H9 (cell line): ENCODE measurements at regions not wholly inside any gene's neighbourhood (a gene's known extent, or its start where the extent isn't known, plus 50 kb on each side); places are given as distances from the start of the nearest gene placed in this dataset.

Experiments used
- DNase-seq: peaks from one replicate; pipeline ENCODE4 v3.0.0-alpha.2; 2017
- H2AFZ ChIP-seq: one replicate; pipeline ENCODE4 v1.6.1; 2013; ENCODE audit warnings: mild to moderate bottlenecking, low read length, control low read depth, moderate library complexity
- H2AK5ac ChIP-seq: 2 replicates; pipeline ENCODE4 v1.6.1; 2013; ENCODE audit warnings: low read length, control low read depth, mixed read lengths; ENCODE audit not compliant: insufficient read length
- H2BK120ac ChIP-seq: one replicate; pipeline ENCODE4 v1.6.1; 2013; ENCODE audit warnings: low read depth, mild to moderate bottlenecking, low read length, control low read depth, inconsistent platforms; ENCODE audit not compliant: poor library complexity, severe bottlenecking
- H2BK12ac ChIP-seq: 2 replicates; pipeline ENCODE4 v1.6.1; 2013; ENCODE audit warnings: low read length, control low read depth, mixed read lengths, low read depth; ENCODE audit not compliant: insufficient read length
- H2BK15ac ChIP-seq: 2 replicates; pipeline ENCODE4 v1.6.1; 2013; ENCODE audit warnings: low read depth, low read length, control low read depth
- H2BK20ac ChIP-seq: one replicate; pipeline ENCODE4 v1.6.1; 2013; ENCODE audit warnings: low read depth, mild to moderate bottlenecking, low read length, control low read depth, inconsistent platforms; ENCODE audit not compliant: poor library complexity, severe bottlenecking
- H2BK5ac ChIP-seq: 2 replicates; pipeline ENCODE4 v1.6.1; 2013; ENCODE audit warnings: low read length, control low read depth, mixed read lengths; ENCODE audit not compliant: insufficient read length
- H3K14ac ChIP-seq: 2 replicates; pipeline ENCODE4 v1.6.1; 2013; ENCODE audit warnings: low read length, control low read depth; ENCODE audit not compliant: insufficient read depth
- H3K18ac ChIP-seq: 2 replicates; pipeline ENCODE4 v1.6.1; 2013; ENCODE audit warnings: low read depth, mild to moderate bottlenecking, mixed read lengths, low read length, control low read depth; ENCODE audit not compliant: insufficient read length
- H3K23ac ChIP-seq: 2 replicates; pipeline ENCODE4 v1.6.1; 2013; ENCODE audit warnings: low read length, control low read depth, mixed read lengths, low read depth; ENCODE audit not compliant: insufficient read length
- H3K23me2 ChIP-seq: 2 replicates; pipeline ENCODE4 v1.6.1; 2013; ENCODE audit warnings: low read depth, mild to moderate bottlenecking, mixed read lengths, low read length, control low read depth; ENCODE audit not compliant: insufficient read length, poor library complexity, severe bottlenecking
- H3K27ac ChIP-seq: 2 replicates; pipeline ENCODE4 v1.5.1; 2013; ENCODE audit warnings: low read length, control low read depth, mixed read lengths, low read depth; ENCODE audit not compliant: insufficient read length
- H3K27me3 ChIP-seq: 2 replicates; pipeline ENCODE4 v1.6.1; 2013; ENCODE audit warnings: low read length, control low read depth, inconsistent platforms; ENCODE audit not compliant: insufficient read depth
- H3K4ac ChIP-seq: 2 replicates; pipeline ENCODE4 v1.6.1; 2013; ENCODE audit warnings: low read depth, mild to moderate bottlenecking, control low read depth, inconsistent platforms, low read length, moderate library complexity
- H3K4me1 ChIP-seq: 2 replicates; pipeline ENCODE4 v1.6.1; 2013; ENCODE audit warnings: low read length, control low read depth, inconsistent platforms; ENCODE audit not compliant: insufficient read depth
- H3K4me2 ChIP-seq: 2 replicates; pipeline ENCODE4 v1.6.1; 2013; ENCODE audit warnings: low read length, control low read depth, mixed read lengths; ENCODE audit not compliant: insufficient read length, insufficient read depth
- H3K56ac ChIP-seq: 2 replicates; pipeline ENCODE4 v1.6.1; 2013; ENCODE audit warnings: low read depth, mild to moderate bottlenecking, mixed read lengths, low read length, control low read depth; ENCODE audit not compliant: insufficient read length
- H3K79me1 ChIP-seq: 2 replicates; pipeline ENCODE4 v1.6.1; 2013; ENCODE audit warnings: low read depth, mild to moderate bottlenecking, moderate library complexity, low read length, control low read depth, inconsistent platforms; ENCODE audit not compliant: insufficient read depth, poor library complexity, severe bottlenecking
- H3K79me2 ChIP-seq: 2 replicates; pipeline ENCODE4 v1.6.1; 2013; ENCODE audit warnings: low read length, control low read depth, inconsistent platforms; ENCODE audit not compliant: insufficient read depth
- H3K9ac ChIP-seq: 2 replicates; pipeline ENCODE4 v1.6.1; 2013; ENCODE audit warnings: low read length, control low read depth, mixed read lengths; ENCODE audit not compliant: insufficient read length; ENCODE audit errors: extremely low read depth
- H3K9me3 ChIP-seq: one replicate; pipeline ENCODE4 v1.6.1; 2013; ENCODE audit warnings: low read depth, low read length, inconsistent platforms; ENCODE audit not compliant: control insufficient read depth
- H3T11ph ChIP-seq: one replicate; pipeline ENCODE4 v1.6.1; 2013; ENCODE audit warnings: mild to moderate bottlenecking, low read length, control low read depth, inconsistent platforms
- H4K20me1 ChIP-seq: one replicate; pipeline ENCODE4 v1.6.1; 2013; ENCODE audit not compliant: control insufficient read depth, insufficient read length, insufficient read depth
- H4K5ac ChIP-seq: 2 replicates; pipeline ENCODE4 v1.6.1; 2013; ENCODE audit warnings: low read depth, mild to moderate bottlenecking, mixed read lengths, low read length, control low read depth; ENCODE audit not compliant: insufficient read length
- H4K8ac ChIP-seq: replicated peaks from 2 replicates; pipeline ENCODE4 v1.6.1; 2013; ENCODE audit warnings: low read length, control low read depth, mixed read lengths, low read depth; ENCODE audit not compliant: insufficient read length
- H4K91ac ChIP-seq: 2 replicates; pipeline ENCODE4 v1.6.1; 2013; ENCODE audit warnings: low read depth, mild to moderate bottlenecking, moderate library complexity, mixed read lengths, low read length, control low read depth; ENCODE audit not compliant: insufficient read length
- H3K27ac Mint-ChIP-seq, 3 experiments: 2 replicates in 2 of 3; 3 replicates in 1 of 3; pipeline ENCODE4 v1.8.0; 2020 to 2021; ENCODE audit warnings: mixed read lengths in 3 of 3, mild to moderate bottlenecking in 1 of 3, moderate library complexity in 1 of 3
- H3K27me3 Mint-ChIP-seq: 2 replicates; pipeline ENCODE4 v1.8.0; 2021; ENCODE audit warnings: low read depth, mild to moderate bottlenecking, moderate library complexity, mixed read lengths
- H3K36me3 Mint-ChIP-seq, 3 experiments: 2 replicates in 2 of 3; 3 replicates in 1 of 3; pipeline ENCODE4 v1.8.0; 2020 to 2021; ENCODE audit warnings: low read depth in 3 of 3, mixed read lengths in 3 of 3; ENCODE audit not compliant: insufficient read depth in 1 of 3
- H3K4me1 Mint-ChIP-seq, 2 experiments: 2 replicates each; pipeline ENCODE4 v1.8.0; 2020; ENCODE audit warnings: mixed read lengths in 2 of 2
- H3K4me3 Mint-ChIP-seq, 2 experiments: 2 replicates in 1 of 2; 3 replicates in 1 of 2; pipeline ENCODE4 v1.8.0; 2020 to 2021; ENCODE audit warnings: mild to moderate bottlenecking in 2 of 2, mixed read lengths in 2 of 2, moderate library complexity in 1 of 2
- H3K9me3 Mint-ChIP-seq, 2 experiments: 2 replicates in 1 of 2; 3 replicates in 1 of 2; pipeline ENCODE4 v1.8.0; 2020; ENCODE audit warnings: mild to moderate bottlenecking in 2 of 2, mixed read lengths in 2 of 2, moderate library complexity in 1 of 2
- CTCF ChIP-seq: fragments of 200-600 bp; sonication (generic); conservative IDR thresholded peaks from 3 replicates; pipeline ENCODE4 v1.8.0; 2021; ENCODE audit warnings: antibody characterized with exemption, mild to moderate bottlenecking
- WGBS: extraction: QIAGEN DNeasy Blood & Tissue Kit; methylation state at CpG from one replicate; pipeline ENCODE4 v1.1.7; 2013; ENCODE audit warnings: missing lambda C conversion rate, low lambda C conversion rate, mixed read lengths; ENCODE audit not compliant: insufficient read length; ENCODE audit errors: extremely low coverage; 5-methylcytosine and 5-hydroxymethylcytosine counted together

- no peak overlapping the region for H3K4me3 Mint-ChIP-seq
- H3K27me3 Mint-ChIP-seq: peaks cover 92% of the 10 kb centered on the region
- no peak overlapping the region for H3K4ac ChIP-seq
- H4K20me1 ChIP-seq: no peaks in the 10 kb centered on the region
- H3K23me2 ChIP-seq: no peaks in the 10 kb centered on the region
- peaks cover 3 to 10% of the 10 kb centered on the region in 2 experiments; a peak in 3 of 4 replicates for H3K4me1 Mint-ChIP-seq
- WGBS: no CpG with 5 or more reads among the region's 19 CpGs
- no peak overlapping the region for H3K4me2 ChIP-seq
- no peak overlapping the region for H2BK20ac ChIP-seq
- H2BK12ac ChIP-seq: no peak overlapping the region
- H3T11ph ChIP-seq: no peak overlapping the region
- H3K4me1 ChIP-seq: no peaks in the 10 kb centered on the region
- no peak overlapping the region for H2BK5ac ChIP-seq
- no peak overlapping the region for H2BK120ac ChIP-seq
- H2BK15ac ChIP-seq: no peak overlapping the region
- H2AK5ac ChIP-seq: no peak overlapping the region
- no peaks in the 10 kb centered on the region; the same call in 1 of the 2 replicates for H3K27me3 ChIP-seq
- H2AFZ ChIP-seq: no peak overlapping the region
- no peak overlapping the region for H3K27ac ChIP-seq
- H4K5ac ChIP-seq: no peak overlapping the region
- no peak overlapping the region for H3K18ac ChIP-seq
- DNase-seq: no peak
- H3K36me3 Mint-ChIP-seq: no peaks in the 10 kb centered on the region; a peak in 1 of 7 replicates
- H3K27ac Mint-ChIP-seq: no peak overlapping the region
- TF ChIP-seq CTCF: no peak
- peaks cover 0 to 3% of the 10 kb centered on the region in 2 experiments; a peak in 3 of 5 replicates for H3K9me3 Mint-ChIP-seq
- H3K9me3 ChIP-seq: no peaks in the 10 kb centered on the region
- H3K9ac ChIP-seq: no peak overlapping the region
- no peak overlapping the region for H3K14ac ChIP-seq
- no peaks in the 10 kb centered on the region for H3K79me2 ChIP-seq
- no peak overlapping the region for H4K8ac ChIP-seq
- H3K79me1 ChIP-seq: no peaks in the 10 kb centered on the region
- no peak overlapping the region for H3K23ac ChIP-seq
- H3K56ac ChIP-seq: no peak overlapping the region
- no peak overlapping the region for H4K91ac ChIP-seq
These were observed 96.4 kb downstream of the CPZ start for GRCh38 chr4:8688908-8689445.
